GM12874 (cell line): ENCODE measurements at regions not wholly inside any gene's neighbourhood (a gene's known extent, or its start where the extent isn't known, plus 50 kb on each side); places are given as distances from the start of the nearest gene placed in this dataset.

Experiments used
- CTCF ChIP-seq: IDR thresholded peaks from 2 replicates; pipeline ENCODE4 v1.5.1; 2011; ENCODE audit warnings: low read depth, mild to moderate bottlenecking, control low read depth, low read length, moderate library complexity; ENCODE audit not compliant: insufficient read depth

- TF ChIP-seq CTCF: no peak
Measured at GRCh38 chr2:61762292-61762691, 91.6 kb downstream of the FAM161A start.

GRCh38 chr2:61759718-61760117, 94.1 kb downstream of the FAM161A start:
- no peak for TF ChIP-seq CTCF

GRCh38 chr2:61759005-61759404, 94.9 kb downstream of the FAM161A start:
- no peak for TF ChIP-seq CTCF

- no peak for TF ChIP-seq CTCF
Measured at GRCh38 chr2:61758159-61758558, 95.7 kb downstream of the FAM161A start.

- no peak for TF ChIP-seq CTCF
Measured at GRCh38 chr2:61753512-61753911, 100.3 kb downstream of the FAM161A start.

- TF ChIP-seq CTCF: no peak
Measured at GRCh38 chr2:61750624-61751023, 103.2 kb downstream of the FAM161A start.

GRCh38 chr2:61742955-61743354, 110.9 kb downstream of the FAM161A start:
- TF ChIP-seq CTCF: no peak

GRCh38 chr2:61737841-61738240, 116.0 kb downstream of the FAM161A start:
- no peak for TF ChIP-seq CTCF
